ENCODE measurements at regions not wholly inside any gene's neighbourhood (a gene's known extent, or its start where the extent isn't known, plus 50 kb on each side); places are given as distances from the start of the nearest gene placed in this dataset.

DNA sequence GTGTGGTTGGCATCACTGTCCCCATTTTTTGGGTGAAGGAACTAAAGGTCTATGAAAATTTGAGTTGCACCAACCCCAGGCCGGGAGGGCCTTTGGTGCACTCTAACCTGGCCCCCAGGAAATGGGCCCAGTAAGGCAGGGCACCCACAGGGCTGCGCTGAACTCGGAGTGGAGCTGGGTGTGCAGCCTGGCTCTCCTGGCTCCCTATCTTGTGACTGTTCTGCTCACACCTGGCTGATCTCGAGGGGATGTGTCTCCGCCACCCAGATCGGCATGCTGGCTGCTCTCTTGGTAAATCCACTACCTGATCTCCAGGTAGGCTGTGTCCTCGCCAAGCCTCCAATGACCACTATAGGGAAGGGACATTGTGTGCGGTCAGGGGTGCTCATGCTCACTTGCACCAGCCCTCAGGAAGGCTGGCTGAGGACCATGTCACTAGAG is 259.8 kb downstream of the NSG2 start:
- no peak overlapping the region for H3K4me3 ChIP-seq (ENCODE audit: low read depth, low read length)
- TF ChIP-seq, protein P1, sequence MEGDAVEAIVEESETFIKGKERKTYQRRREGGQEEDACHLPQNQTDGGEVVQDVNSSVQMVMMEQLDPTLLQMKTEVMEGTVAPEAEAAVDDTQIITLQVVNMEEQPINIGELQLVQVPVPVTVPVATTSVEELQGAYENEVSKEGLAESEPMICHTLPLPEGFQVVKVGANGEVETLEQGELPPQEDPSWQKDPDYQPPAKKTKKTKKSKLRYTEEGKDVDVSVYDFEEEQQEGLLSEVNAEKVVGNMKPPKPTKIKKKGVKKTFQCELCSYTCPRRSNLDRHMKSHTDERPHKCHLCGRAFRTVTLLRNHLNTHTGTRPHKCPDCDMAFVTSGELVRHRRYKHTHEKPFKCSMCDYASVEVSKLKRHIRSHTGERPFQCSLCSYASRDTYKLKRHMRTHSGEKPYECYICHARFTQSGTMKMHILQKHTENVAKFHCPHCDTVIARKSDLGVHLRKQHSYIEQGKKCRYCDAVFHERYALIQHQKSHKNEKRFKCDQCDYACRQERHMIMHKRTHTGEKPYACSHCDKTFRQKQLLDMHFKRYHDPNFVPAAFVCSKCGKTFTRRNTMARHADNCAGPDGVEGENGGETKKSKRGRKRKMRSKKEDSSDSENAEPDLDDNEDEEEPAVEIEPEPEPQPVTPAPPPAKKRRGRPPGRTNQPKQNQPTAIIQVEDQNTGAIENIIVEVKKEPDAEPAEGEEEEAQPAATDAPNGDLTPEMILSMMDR (IDR thresholded peaks at IDR 0.05; ENCODE audit: low read depth, low read length, missing control alignments) = no peak
- no peak for DNase-seq (ENCODE audit: low read depth)

DNA sequence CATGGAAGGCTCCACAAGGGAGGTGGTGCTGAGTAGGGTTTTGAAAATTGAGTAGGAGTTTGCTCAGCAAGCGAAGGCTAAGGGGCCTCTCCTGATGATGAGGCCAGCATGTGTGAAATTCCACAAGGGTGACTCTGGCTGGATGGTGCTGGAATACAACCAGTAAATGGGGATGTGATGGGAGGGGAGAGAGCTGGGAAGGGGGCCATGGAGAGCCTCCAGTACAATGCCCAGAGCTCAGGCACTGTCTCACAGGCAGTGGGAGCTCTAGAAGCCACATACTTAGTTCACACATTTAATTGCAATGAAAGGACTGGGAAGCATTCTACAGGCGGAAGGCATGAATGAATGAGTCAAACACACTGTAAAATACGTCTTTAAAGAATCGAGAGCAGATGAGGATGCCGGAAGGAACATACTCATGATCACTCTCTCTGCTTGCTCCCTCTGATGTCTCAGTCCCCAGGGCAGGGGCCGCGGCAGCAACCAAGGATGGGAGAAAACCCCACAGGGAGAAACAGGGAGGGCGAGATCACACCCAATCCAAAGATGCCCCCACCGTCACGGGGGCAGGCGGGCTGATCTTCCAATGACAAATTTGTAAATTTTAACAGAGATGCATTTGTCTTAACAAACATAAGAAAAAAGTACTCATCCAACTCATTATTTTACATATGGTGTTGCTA is 261.0 kb downstream of the NSG2 start:
- TF ChIP-seq, protein P1 (IDR thresholded peaks at IDR 0.05; ENCODE audit: low read depth, low read length, missing control alignments) = no peak
- DNase-seq (ENCODE audit: low read depth) = no peak
- H3K4me3 ChIP-seq (ENCODE audit: low read depth, low read length) = no peak overlapping the region

DNA sequence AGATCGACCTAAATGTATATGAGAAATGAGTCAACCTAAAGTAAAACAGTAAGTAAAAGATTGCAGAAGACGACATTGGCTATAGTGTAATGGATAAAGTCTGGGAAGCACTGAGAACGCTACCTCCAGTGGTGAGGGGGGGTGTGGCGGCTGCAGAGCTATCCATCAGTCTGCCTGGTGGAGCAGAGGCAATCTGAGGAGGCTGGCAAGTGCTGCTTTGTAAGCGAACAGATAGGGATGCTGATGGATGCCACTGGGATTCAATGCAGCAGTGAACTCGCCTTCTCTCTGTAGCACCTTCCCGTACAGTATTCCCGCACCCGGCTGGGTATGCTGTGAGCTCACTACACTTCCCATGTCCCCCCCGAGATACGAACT is 261.5 kb downstream of the NSG2 start:
- TF ChIP-seq, protein P1 (IDR thresholded peaks at IDR 0.05; ENCODE audit: low read depth, low read length, missing control alignments) = no peak
- no peak for DNase-seq (ENCODE audit: low read depth)
- no peak overlapping the region for H3K4me3 ChIP-seq (ENCODE audit: low read depth, low read length)

DNA sequence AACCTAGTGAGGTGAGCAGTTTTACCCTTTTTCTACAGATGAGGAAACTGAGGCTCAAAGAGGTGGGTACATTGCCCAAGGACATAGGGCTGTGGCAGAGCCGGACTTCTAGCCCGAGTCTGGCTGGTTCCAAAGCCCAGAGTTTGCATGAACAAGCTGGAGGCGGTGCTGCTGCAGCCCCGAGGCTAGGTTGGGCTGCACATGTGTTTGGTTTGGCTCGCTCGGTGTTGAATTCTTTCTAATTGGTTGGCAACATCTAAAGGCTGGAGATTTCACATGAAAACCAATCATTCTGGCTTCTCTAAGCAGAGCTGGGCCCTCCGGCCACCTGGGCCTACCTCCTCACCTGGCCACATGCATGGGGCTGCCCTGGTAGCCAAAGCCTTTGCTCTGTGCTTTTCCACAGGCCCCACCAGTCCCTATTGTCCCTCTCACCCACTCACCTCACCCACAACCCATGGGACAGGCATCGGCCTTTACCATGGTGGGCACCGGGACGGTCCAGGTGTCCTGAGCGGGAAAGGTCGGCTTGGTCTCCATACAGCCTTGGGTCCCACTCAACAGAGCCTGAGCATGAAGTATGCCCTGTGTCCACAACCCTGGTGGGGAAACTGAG is 262.3 kb downstream of the NSG2 start:
- no peak overlapping the region for H3K4me3 ChIP-seq (ENCODE audit: low read depth, low read length)
- TF ChIP-seq, protein P1 (IDR thresholded peaks at IDR 0.05; ENCODE audit: low read depth, low read length, missing control alignments) = no peak
- no peak for DNase-seq (ENCODE audit: low read depth)

DNA sequence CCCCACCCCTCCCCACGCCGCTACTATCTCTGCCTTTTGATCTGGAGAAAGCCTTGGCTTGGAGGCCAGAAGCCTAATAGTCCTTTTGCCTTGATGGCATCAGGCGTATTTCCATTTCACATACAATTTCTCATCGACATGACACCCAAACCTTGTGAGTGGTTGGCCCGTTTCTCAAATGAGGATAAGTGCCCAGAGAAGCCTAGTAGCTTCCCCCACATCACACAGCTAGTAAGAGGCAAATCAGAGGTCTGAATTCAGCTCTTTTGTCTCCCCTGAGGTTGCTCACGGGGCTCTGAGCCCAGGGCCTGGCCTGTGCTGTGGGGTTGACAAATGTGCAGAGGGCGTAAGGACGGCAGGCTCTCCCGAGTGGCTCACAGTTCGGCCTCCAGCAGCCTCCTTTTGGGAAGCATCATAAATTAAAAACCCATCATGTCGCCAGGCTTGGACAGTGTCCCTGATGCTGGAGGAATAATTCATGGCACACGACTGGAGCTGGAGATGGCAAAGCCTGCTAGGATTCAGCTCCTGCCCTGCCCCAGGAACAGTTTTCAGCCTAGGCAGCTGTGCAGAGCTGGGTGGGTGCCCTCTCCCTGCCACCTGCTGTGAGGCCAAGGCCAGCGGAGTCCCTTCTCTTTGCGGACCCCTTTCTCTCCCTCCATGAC is 263.8 kb downstream of the NSG2 start:
- no peak overlapping the region for H3K4me3 ChIP-seq (ENCODE audit: low read depth, low read length)
- TF ChIP-seq, protein P1 (IDR thresholded peaks at IDR 0.05; ENCODE audit: low read depth, low read length, missing control alignments) = no peak
- DNase-seq (ENCODE audit: low read depth) = no peak

DNA sequence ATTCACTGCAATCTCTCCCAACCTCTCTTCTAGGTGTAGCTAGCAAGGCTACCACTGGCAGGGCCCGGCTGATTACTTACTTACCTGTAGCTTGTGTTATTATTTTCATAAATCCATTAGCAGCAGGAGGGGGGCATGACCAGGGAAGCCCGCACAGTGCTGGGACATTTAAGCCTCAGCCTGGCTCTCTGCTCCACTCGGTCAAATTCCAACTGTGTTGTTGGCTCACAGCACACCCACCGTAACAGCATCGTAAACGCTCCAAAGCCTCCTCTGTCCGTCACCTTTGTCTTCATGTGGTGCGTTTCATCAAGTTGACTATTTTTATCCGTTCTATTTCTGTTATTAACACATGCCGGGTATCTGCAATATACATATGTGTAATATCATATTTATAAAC is 264.7 kb downstream of the NSG2 start:
- TF ChIP-seq, protein P1 (IDR thresholded peaks at IDR 0.05; ENCODE audit: low read depth, low read length, missing control alignments) = no peak
- DNase-seq (ENCODE audit: low read depth) = no peak
- H3K4me3 ChIP-seq (ENCODE audit: low read depth, low read length) = no peak overlapping the region

Data from GM12864 (cell line).